ENCODE measurements at regions not wholly inside any gene's neighbourhood (a gene's known extent, or its start where the extent isn't known, plus 50 kb on each side); places are given as distances from the start of the nearest gene placed in this dataset.

DNA sequence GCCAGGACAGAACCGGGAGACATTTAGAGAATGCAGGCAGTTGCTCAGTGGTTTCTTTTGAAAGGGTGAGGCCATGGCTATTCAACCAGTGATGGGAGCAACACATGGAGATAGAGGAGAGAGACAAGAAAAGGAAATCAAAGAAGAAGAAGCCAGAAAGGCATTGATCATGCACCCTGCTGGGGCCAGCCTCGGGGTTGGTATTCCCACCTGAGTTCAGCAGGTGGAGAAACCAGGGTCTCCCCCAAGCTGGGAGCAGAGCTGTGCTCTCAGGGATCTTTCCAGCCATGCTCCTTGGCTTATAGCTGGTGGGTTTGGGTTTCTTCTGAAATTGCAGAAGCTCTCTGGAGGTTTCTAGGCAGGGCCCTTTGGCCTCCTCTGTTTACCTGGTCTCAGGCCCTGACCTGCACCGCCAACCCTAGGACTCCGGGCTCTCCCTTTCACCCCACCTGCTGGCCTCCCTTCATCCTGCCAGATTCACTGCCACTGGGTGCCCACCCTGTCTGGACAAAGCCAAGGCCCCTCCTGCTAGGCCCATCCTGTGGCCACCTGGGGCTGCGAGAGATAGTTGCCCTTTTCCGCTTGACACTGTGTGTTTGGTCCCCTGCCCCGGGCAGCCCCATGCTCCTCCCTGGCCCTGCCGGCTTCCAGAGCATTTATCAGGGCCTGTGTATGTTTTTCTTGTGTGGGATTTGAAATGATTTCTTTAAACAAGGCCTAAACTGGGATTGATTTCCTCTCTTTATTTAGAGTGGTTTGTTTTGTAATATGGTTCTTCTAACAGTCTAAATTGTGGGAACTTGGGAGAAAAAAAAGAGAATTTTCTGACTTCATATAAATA, 126.7 kb downstream of the DDX1 start:
- no peak overlapping the region for H3K4me3 ChIP-seq (ENCODE audit: control insufficient read depth, low read depth, low read length)
- TF ChIP-seq, protein P1, sequence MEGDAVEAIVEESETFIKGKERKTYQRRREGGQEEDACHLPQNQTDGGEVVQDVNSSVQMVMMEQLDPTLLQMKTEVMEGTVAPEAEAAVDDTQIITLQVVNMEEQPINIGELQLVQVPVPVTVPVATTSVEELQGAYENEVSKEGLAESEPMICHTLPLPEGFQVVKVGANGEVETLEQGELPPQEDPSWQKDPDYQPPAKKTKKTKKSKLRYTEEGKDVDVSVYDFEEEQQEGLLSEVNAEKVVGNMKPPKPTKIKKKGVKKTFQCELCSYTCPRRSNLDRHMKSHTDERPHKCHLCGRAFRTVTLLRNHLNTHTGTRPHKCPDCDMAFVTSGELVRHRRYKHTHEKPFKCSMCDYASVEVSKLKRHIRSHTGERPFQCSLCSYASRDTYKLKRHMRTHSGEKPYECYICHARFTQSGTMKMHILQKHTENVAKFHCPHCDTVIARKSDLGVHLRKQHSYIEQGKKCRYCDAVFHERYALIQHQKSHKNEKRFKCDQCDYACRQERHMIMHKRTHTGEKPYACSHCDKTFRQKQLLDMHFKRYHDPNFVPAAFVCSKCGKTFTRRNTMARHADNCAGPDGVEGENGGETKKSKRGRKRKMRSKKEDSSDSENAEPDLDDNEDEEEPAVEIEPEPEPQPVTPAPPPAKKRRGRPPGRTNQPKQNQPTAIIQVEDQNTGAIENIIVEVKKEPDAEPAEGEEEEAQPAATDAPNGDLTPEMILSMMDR (conservative IDR thresholded peaks at IDR 0.05; ENCODE audit: control insufficient read depth, insufficient read depth, low read depth, low read length): no peak
- no peak for DNase-seq (ENCODE audit: low read depth)

DNA sequence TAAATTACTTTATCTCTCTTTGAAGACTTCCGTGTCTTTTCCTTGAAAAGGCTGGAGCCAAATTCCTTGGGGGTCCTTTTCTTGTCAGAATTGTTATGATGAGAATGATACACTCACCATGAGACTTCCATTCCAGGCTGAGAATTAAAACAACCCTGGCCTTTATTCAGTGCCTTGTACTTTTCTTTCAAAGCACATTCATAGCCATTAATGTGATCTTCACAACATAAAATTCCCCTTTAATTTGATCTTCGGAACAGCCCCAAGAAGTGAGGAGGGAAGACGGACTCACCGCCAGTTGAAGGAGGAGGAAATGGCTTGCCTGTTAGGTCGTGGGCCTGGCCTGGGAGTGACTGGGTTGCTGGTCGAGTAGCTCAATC, 127.3 kb downstream of the DDX1 start:
- no peak for DNase-seq (ENCODE audit: low read depth)
- no peak overlapping the region for H3K4me3 ChIP-seq (ENCODE audit: control insufficient read depth, low read depth, low read length)
- TF ChIP-seq, protein P1 (conservative IDR thresholded peaks at IDR 0.05; ENCODE audit: control insufficient read depth, insufficient read depth, low read depth, low read length): no peak

DNA sequence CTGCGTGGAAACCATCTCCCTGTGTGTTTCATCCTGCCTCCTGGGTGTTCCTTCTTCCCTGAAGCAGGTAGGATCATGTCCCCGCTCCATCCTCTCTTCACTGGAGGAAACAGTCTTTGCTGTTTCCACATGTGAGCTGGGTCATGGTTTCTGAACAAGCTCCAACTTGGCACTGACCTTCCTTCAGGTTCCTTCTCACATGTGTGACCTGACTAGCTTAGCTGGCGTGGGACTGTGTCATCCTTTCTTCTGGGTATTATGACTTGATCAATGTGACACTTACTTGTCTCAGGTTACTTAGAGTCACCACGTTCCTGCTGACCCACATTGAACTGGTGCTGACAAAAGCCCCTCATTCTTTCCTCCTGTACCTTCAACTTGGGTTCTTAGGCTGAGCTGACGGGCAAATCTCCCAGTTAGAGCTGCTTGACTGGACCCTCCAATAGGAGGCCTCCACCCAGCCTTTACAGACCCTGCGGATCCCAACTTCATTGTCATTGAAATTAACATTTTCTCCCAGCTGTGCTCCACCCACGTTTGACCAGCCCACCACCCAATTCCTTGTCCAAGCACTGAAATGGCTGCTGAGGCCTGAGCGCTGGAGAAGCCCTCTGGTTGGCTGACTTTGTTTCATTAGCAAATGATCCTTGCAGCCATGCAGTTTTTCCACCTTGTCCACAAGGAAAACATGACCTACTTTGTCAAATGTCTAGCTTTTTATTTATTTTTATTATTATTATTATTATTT, 128.1 kb downstream of the DDX1 start:
- no peak overlapping the region for H3K4me3 ChIP-seq (ENCODE audit: control insufficient read depth, low read depth, low read length)
- TF ChIP-seq, protein P1 (conservative IDR thresholded peaks at IDR 0.05; ENCODE audit: control insufficient read depth, insufficient read depth, low read depth, low read length): no peak
- no peak for DNase-seq (ENCODE audit: low read depth)

DNA sequence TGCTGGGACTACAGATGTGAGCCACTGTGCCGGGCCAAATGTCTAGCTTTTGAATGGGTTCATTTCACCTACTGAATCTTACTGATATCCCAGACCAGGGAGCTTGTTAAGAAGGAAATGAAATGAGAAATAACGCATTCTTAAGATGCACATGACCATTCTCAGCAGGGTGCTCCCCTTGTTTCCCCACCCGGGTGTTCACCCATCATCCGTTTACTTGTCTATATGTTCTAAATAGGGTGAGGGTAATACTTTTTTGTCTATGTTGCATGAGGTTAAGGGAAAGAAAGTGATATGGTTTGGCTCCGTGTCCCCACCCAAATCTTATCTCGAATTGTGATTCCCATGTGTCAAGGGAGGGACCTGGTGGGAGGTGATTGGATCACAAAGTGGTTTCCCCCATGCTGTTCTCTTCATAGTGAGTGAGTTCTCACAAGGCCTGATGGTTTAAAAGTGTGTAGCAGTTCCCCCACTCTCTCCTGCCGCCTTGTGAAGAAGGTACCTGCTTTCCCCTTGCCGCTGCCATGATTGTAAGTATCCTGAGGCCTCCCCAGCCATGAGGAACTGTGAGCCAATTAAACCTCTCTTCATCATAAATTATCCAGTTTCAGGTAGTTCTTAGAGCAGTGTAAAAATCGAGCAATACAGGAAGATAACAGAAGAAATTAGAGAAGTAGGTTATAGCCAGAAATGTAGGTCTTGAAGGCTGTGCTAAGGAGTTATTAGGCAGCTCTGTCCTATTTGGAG, 129.1 kb downstream of the DDX1 start:
- TF ChIP-seq, protein P1 (conservative IDR thresholded peaks at IDR 0.05; ENCODE audit: control insufficient read depth, insufficient read depth, low read depth, low read length): no peak
- DNase-seq (ENCODE audit: low read depth): no peak
- no peak overlapping the region for H3K4me3 ChIP-seq (ENCODE audit: control insufficient read depth, low read depth, low read length)

DNA sequence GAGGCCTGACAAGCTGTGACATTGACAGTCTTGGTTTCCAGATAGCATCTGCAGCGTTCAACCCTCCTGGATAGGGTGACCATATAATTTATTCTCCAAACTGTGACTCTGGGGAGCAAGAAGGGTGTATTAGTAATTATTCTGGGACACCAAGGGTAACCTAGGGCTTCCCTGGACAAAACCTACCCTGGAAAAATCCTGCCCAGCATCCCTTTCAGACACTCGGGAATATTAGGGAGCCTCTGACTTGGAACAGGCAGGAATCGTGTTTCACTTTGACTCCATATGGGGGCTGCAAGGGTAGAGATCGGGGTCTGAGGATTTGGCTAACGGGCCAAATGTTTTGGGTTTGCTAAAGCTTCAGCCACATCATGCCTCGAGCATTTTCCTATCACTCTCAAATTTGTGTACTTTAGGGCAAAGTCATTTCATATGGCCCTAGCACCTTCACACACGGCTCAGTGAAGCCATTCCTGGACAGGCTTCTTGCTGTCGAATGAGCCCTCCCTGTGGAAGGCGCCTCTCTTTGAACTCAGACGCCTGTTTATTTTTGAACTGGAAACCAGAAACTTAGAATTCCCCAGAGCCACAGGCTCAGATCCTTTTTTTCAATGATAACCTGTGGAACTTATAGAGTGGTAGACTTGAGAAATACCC, 129.9 kb downstream of the DDX1 start:
- H3K4me3 ChIP-seq (ENCODE audit: control insufficient read depth, low read depth, low read length): no peak overlapping the region
- DNase-seq (ENCODE audit: low read depth): no peak
- TF ChIP-seq, protein P1 (conservative IDR thresholded peaks at IDR 0.05; ENCODE audit: control insufficient read depth, insufficient read depth, low read depth, low read length): no peak

DNA sequence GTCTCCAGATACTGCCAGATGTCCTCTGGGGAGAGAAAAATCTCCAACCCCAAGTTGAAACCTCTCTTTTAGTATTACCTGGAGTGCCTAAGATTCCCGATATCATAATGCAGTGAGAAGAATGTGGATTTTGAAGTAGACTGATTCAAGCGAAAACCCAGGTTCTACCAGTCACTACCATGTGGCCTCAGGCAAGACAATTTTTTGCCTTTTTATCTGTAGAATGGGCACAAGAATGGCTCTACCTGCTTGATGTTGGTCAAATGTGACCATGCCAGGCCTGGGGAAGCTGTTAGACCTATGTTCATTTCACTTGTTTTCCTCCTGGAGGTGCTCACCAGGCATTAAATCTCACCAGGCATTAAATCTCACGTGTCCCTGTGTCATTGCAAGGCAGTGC, 131.3 kb downstream of the DDX1 start:
- DNase-seq (ENCODE audit: low read depth): no peak
- TF ChIP-seq, protein P1 (conservative IDR thresholded peaks at IDR 0.05; ENCODE audit: control insufficient read depth, insufficient read depth, low read depth, low read length): no peak
- H3K4me3 ChIP-seq (ENCODE audit: control insufficient read depth, low read depth, low read length): no peak overlapping the region
